Lower lobe of right lung (tissue), 2 donors: ENCODE measurements at regions not wholly inside any gene's neighbourhood (a gene's known extent, or its start where the extent isn't known, plus 50 kb on each side); places are given as distances from the start of the nearest gene placed in this dataset.
"Not testable (repeated sequence)": the region's sequence is repeated elsewhere in the genome, so short reads cannot be mapped to it uniquely, and the experiment has no call there.

Source experiments
- ATAC-seq, 2 donors: fragments of 200-7000 bp; cut with Tn5 transposase; one replicate each; pipeline ENCODE4 v1.9.1; 2020 to 2022; ENCODE audit warnings: mild to moderate bottlenecking in 2 of 2, moderate library complexity in 2 of 2
- DNase-seq: peaks from one replicate; pipeline ENCODE4 v3.0.0-alpha.2; 2020
- H3K27ac ChIP-seq: fragments of 200-600 bp; one replicate; pipeline ENCODE4 v1.8.0; 2022
- H3K27me3 ChIP-seq: fragments of 200-600 bp; one replicate; pipeline ENCODE4 v1.8.0; 2022; ENCODE audit warnings: low read depth
- H3K36me3 ChIP-seq: fragments of 200-600 bp; one replicate; pipeline ENCODE4 v1.8.0; 2022; ENCODE audit warnings: mild to moderate bottlenecking
- H3K4me1 ChIP-seq: fragments of 200-600 bp; one replicate; pipeline ENCODE4 v1.8.0; 2022
- H3K4me3 ChIP-seq: fragments of 200-600 bp; one replicate; pipeline ENCODE4 v1.8.0; 2022; ENCODE audit warnings: mild to moderate bottlenecking
- H3K9me3 ChIP-seq: fragments of 200-600 bp; one replicate; pipeline ENCODE4 v1.8.0; 2022
- intact Hi-C: fragments of 100-400 bp; cut with DNase I; formaldehyde crosslinking; loops from one replicate; pipeline ENCODE4 v1.11.0; 2022
- TF ChIP-seq, protein P1 (sequence below): fragments of 200-600 bp; IDR thresholded peaks from one replicate; pipeline ENCODE4 v1.8.0; 2022; ENCODE audit warnings: antibody characterized with exemption, mild to moderate bottlenecking
- donor health status: DM: no; HTN: yes; CAD: no; lungs with severe emphysema.

DNA sequence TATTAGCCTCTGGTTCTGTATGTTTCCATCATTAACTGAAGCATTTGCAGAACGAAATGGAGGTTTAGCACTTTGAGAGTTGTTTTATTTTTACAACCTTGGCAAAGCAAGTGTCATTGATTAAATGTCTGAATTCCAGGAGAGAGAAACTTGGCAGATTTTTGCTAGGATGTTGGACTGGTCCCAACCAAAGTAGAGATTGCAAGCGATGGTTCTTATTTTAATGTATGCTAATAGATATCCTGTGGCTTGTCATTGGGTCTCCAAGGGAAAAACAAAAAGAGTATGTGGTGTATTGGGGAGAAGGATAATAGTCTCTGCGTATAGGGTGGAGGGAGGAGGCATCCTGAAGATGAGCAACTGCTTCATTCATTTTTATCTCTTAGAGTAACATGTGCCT, 457.2 kb upstream of the RUNX1 start:
- ATAC-seq (no peak), DNase-seq (no peak)
- no peaks in the 10 kb centered on the region for H3K36me3 ChIP-seq
- intact Hi-C loops: no loop called here
- peaks cover 26% of the 10 kb centered on the region for H3K4me1 ChIP-seq
- H3K27ac ChIP-seq: no peak overlapping the region
- no peak overlapping the region for H3K4me3 ChIP-seq
- no peaks in the 10 kb centered on the region for H3K27me3 ChIP-seq
- H3K9me3 ChIP-seq: no peaks in the 10 kb centered on the region
- TF ChIP-seq, protein P1, sequence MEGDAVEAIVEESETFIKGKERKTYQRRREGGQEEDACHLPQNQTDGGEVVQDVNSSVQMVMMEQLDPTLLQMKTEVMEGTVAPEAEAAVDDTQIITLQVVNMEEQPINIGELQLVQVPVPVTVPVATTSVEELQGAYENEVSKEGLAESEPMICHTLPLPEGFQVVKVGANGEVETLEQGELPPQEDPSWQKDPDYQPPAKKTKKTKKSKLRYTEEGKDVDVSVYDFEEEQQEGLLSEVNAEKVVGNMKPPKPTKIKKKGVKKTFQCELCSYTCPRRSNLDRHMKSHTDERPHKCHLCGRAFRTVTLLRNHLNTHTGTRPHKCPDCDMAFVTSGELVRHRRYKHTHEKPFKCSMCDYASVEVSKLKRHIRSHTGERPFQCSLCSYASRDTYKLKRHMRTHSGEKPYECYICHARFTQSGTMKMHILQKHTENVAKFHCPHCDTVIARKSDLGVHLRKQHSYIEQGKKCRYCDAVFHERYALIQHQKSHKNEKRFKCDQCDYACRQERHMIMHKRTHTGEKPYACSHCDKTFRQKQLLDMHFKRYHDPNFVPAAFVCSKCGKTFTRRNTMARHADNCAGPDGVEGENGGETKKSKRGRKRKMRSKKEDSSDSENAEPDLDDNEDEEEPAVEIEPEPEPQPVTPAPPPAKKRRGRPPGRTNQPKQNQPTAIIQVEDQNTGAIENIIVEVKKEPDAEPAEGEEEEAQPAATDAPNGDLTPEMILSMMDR: no peak

DNA sequence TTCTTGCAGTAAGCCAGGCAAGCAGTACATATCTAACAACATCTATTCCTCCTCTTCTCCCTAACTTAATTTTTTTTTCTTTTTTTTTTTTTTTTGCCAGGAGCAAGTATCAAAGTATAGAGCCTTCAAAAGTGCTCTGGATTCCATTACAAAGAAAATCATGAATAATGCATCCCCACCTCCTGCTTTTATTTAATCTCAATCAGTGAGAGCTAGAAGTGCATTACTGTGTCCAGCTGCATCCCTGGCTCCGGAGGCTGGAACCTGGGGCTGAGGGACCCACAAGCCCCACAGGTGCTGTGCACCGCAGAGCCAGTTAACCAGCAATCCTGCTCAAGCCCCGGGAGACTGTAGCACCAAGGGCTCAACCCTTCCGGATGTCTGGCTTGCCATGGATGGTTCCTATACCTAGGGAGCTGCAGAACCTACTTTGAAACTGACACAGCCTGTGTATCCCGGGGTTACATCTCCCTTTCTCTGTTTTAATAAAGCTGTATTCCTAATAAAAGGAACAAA, 455.9 kb upstream of the RUNX1 start:
- ATAC-seq (no peak), DNase-seq (no peak)
- intact Hi-C loops: no loop called here
- Histone ChIP-seq H3K4me3 (no peak overlapping the region), H3K9me3 (no peaks in the 10 kb centered on the region), H3K4me1 (peaks cover 26% of the 10 kb centered on the region), H3K27me3 (no peaks in the 10 kb centered on the region), H3K27ac (no peak overlapping the region), H3K36me3 (no peaks in the 10 kb centered on the region)
- TF ChIP-seq, protein P1: no peak

DNA sequence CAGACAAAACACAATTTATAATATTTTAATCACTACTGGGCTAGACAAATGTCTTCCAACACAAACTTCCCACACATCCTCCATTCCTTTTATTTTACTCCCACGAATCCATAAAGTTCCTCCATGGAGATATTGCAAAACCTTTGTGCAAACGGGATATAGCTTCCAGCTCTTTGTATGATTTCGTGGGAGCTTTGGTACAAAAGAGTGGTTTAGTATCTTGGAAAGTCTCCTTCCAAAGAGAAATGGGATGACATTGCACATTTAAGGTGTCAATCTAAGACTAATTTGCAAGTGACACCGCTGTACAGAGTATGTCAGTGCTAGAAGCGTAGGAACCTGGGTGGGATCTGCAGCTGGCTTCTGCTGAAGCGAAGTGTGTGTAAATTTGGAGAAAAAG, 455.2 kb upstream of the RUNX1 start:
- Histone ChIP-seq H3K9me3 (no peaks in the 10 kb centered on the region), H3K36me3 (no peaks in the 10 kb centered on the region), H3K4me1 (peaks cover 26% of the 10 kb centered on the region), H3K4me3 (no peak overlapping the region), H3K27ac (no peak overlapping the region), H3K27me3 (no peaks in the 10 kb centered on the region)
- intact Hi-C loops: no loop called here
- no peak for DNase-seq
- no peak for ATAC-seq
- TF ChIP-seq, protein P1: no peak

DNA sequence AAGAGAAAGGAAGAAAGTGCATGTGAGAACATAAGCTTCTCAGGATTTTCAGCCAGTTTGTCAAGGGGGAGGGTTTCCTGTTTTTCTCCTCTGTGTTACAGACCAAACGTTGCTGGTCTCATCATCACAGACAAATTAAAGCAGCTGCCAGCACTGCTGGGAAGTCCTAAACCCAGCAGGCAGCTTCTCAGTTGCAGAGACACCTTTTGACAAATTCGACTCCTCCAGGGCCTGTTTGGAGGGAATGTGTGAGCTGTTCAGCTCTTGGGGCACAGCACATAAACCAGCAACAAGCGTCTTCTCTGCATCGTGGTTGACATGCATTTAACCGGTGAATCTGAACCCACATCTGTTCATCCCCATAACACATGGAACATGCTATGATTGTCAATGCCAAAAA, 454.6 kb upstream of the RUNX1 start:
- TF ChIP-seq, protein P1: no peak
- ATAC-seq (no peak), DNase-seq (no peak)
- Histone ChIP-seq H3K4me1 (peaks cover 26% of the 10 kb centered on the region), H3K27me3 (no peaks in the 10 kb centered on the region), H3K36me3 (no peaks in the 10 kb centered on the region), H3K27ac (no peak overlapping the region), H3K4me3 (no peak overlapping the region), H3K9me3 (no peaks in the 10 kb centered on the region)
- intact Hi-C loops: no loop called here

DNA sequence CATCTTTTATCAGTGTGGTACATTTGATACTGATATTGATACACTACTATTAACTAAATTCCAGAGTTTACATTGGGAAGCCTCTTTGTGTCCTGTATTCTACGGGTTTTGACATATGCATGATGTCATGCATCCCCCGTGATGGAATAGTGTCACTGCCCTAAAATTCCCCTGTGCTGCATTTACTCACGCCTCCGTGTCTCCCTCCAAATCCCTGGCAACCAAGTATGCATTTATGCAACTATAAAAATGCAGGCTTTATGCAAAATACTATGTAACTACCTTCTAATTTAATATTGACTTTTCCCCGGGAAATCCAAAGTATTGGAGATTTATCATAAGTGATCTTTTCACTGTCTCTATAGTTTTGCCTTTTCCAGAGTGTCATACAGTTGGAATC, 453.7 kb upstream of the RUNX1 start:
- ATAC-seq (no peak), DNase-seq (no peak)
- TF ChIP-seq, protein P1: no peak
- intact Hi-C loops: no loop called here
- Histone ChIP-seq H3K36me3 (no peaks in the 10 kb centered on the region), H3K4me3 (no peak overlapping the region), H3K27ac (no peak overlapping the region), H3K4me1 (peaks cover 26% of the 10 kb centered on the region), H3K9me3 (no peaks in the 10 kb centered on the region), H3K27me3 (no peaks in the 10 kb centered on the region)

DNA sequence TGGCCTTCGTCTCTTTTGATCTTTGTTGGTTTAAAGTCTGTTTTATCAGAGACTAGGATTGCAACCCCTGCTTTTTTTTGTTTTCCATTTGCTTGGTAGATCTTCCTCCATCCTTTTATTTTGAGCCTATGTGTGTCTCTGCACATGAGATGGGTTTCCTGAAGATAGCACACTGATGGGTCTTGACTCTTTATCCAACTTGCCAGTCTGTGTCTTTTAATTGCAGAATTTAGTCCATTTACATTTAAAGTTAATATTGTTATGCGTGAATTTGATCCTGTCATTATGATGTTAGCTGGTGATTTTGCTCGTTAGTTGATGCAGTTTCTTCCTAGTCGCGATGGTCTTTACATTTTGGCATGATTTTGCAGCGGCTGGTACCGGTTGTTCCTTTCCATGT, 448.4 kb upstream of the RUNX1 start:
- H3K4me1 ChIP-seq, H3K4me3 ChIP-seq, DNase-seq, H3K27ac ChIP-seq, H3K36me3 ChIP-seq, H3K27me3 ChIP-seq, H3K9me3 ChIP-seq, intact Hi-C loops, ATAC-seq: not testable (repeated sequence)
